Spleen (tissue), 11 donors: ENCODE measurements at regions not wholly inside any gene's neighbourhood (a gene's known extent, or its start where the extent isn't known, plus 50 kb on each side); places are given as distances from the start of the nearest gene placed in this dataset.
A peak's percentile ranks its signal among the peaks of the same experiment; 100 is the strongest.

Source experiments
- DNase-seq: peaks from one replicate; pipeline ENCODE4 v3.0.0-alpha.2; 2020
- H3K27ac ChIP-seq, 8 donors: fragments of 200-600 bp; sonication (generic) in 7 of 8; 1 replicate in 4 of 8; 2 replicates in 4 of 8; pipeline versions ENCODE4 v1.5.0 to v1.8.0; 2016 to 2021; ENCODE audit warnings: inconsistent platforms in 4 of 8, mild to moderate bottlenecking in 4 of 8, moderate library complexity in 1 of 8
- H3K27me3 ChIP-seq, 7 donors: fragments of 200-600 bp; sonication (generic) in 6 of 7; replicated peaks in 1 of 7; 1 replicate in 4 of 7; 2 replicates in 3 of 7; pipeline versions ENCODE4 v1.5.0 to v1.8.0; 2016 to 2021; ENCODE audit warnings: inconsistent platforms in 3 of 7, mild to moderate bottlenecking in 1 of 7
- H3K36me3 ChIP-seq, 6 donors: fragments of 200-600 bp; sonication (generic) in 5 of 6; 1 replicate in 4 of 6; 2 replicates in 2 of 6; pipeline versions ENCODE4 v1.5.0 to v1.8.0; 2016 to 2021; ENCODE audit warnings: inconsistent platforms in 2 of 6
- H3K4me1 ChIP-seq, 6 donors: fragments of 200-600 bp; sonication (generic) in 5 of 6; 1 replicate in 3 of 6; 2 replicates in 3 of 6; pipeline versions ENCODE4 v1.5.0 to v1.8.0; 2016 to 2021; ENCODE audit warnings: inconsistent platforms in 3 of 6
- H3K4me3 ChIP-seq, 8 donors: fragments of 200-600 bp; sonication (generic) in 7 of 8; 1 replicate in 4 of 8; 2 replicates in 4 of 8; pipeline versions ENCODE4 v1.5.0 to v1.8.0; 2016 to 2021; ENCODE audit warnings: inconsistent platforms in 4 of 8, mild to moderate bottlenecking in 4 of 8, moderate library complexity in 2 of 8
- H3K9me3 ChIP-seq, 8 donors: fragments of 200-600 bp; sonication (generic) in 7 of 8; 1 replicate in 4 of 8; 2 replicates in 4 of 8; pipeline versions ENCODE4 v1.5.0 to v1.8.0; 2016 to 2021; ENCODE audit warnings: inconsistent platforms in 4 of 8
- POLR2A ChIP-seq, 3 donors: fragments of 450-650 bp; IDR thresholded peaks; one replicate each; pipeline ENCODE4 v1.5.1; 2017; ENCODE audit warnings: antibody characterized with exemption in 3 of 3, mild to moderate bottlenecking in 1 of 3
- POLR2AphosphoS5 ChIP-seq, 3 donors: sonication (generic); formaldehyde crosslinking; IDR thresholded peaks; one replicate each; pipeline ENCODE4 v1.5.1; 2017; ENCODE audit warnings: antibody characterized with exemption in 3 of 3
- WGBS, 5 donors: extraction: QIAGEN DNeasy Blood & Tissue Kit in 3 of 5; methylation state at CpG; one replicate each; pipeline versions ENCODE4 v1.1.5 to v1.1.7; 2013 to 2018; 5-methylcytosine and 5-hydroxymethylcytosine counted together
- intact Hi-C: fragments of 100-400 bp; cut with DNase I; formaldehyde crosslinking; loops from one replicate; pipeline ENCODE4 v1.15.0; 2023; ENCODE audit warnings: low total_unique reads
- TF ChIP-seq, protein P1 (sequence below), 11 experiments: fragments of 200-600 bp in 7 of 11; fragments of 450-650 bp in 4 of 11; sonication (generic) in 4 of 11; IDR thresholded peaks in 8 of 11; conservative IDR thresholded peaks in 3 of 11; 1 replicate in 7 of 11; 2 replicates in 4 of 11; pipeline versions ENCODE4 v1.4.0 to v1.8.0; 2016 to 2021; ENCODE audit warnings: antibody characterized with exemption in 11 of 11, inconsistent platforms in 4 of 11, mild to moderate bottlenecking in 1 of 11
- donor health status: healthy with polysubstance abuse.
- donor health status: DM: no; HTN: no; CAD: no; lungs with moderate emphysema.
- donor health status: DM: no; HTN: no; CAD: no.
- donor health status: Bipolar disorder and iron deficiency.
- donor health status: healthy.
- donor health status: DM: no; HTN: no; CAD: no.
- donor health status: DM: yes; HTN: yes; CAD: no.

DNA sequence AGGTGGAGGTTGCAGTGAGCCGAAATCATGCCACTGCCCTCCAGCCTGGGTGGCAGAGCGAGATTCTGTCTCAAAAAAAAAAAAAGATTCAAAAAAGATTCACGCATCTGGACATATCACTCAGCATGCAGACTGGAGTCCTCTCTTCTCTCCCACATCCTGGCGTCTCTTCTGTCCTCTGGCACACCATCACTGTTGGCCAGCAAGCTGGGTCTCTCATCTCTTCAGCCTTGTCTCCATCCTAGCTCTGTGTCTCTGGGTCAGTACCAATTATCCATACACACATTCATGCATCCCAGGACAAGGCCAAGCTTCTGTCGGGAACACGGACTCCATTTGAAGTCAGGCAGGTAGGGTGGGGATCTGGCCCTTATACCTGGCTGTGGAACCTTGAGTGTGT is 105.5 kb upstream of the MAP1LC3B2 start:
- H3K4me1 ChIP-seq, result peaks cover 0 to 35% (median 9%) of the 10 kb centered on the region in 6 donors
- WGBS, 5 donors, result 95 to 97% (median 96%) methylated on average over 6 of the region's 6 CpGs
- no peak overlapping the region for H3K27ac ChIP-seq
- H3K36me3 ChIP-seq, result no peaks in the 10 kb centered on the region
- no peak overlapping the region for H3K4me3 ChIP-seq
- peaks cover 0 to 5% (median 0%) of the 10 kb centered on the region in 8 donors for H3K9me3 ChIP-seq
- intact Hi-C loops, result no loop called here
- peaks cover 0 to 9% (median 0%) of the 10 kb centered on the region in 7 donors for H3K27me3 ChIP-seq
- TF ChIP-seq, protein P1, sequence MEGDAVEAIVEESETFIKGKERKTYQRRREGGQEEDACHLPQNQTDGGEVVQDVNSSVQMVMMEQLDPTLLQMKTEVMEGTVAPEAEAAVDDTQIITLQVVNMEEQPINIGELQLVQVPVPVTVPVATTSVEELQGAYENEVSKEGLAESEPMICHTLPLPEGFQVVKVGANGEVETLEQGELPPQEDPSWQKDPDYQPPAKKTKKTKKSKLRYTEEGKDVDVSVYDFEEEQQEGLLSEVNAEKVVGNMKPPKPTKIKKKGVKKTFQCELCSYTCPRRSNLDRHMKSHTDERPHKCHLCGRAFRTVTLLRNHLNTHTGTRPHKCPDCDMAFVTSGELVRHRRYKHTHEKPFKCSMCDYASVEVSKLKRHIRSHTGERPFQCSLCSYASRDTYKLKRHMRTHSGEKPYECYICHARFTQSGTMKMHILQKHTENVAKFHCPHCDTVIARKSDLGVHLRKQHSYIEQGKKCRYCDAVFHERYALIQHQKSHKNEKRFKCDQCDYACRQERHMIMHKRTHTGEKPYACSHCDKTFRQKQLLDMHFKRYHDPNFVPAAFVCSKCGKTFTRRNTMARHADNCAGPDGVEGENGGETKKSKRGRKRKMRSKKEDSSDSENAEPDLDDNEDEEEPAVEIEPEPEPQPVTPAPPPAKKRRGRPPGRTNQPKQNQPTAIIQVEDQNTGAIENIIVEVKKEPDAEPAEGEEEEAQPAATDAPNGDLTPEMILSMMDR (IDR thresholded peaks at IDR 0.05 in 8 of 11, conservative IDR thresholded peaks at IDR 0.05 in 3 of 11), result no peak
- TF ChIP-seq POLR2A (IDR thresholded peaks at IDR 0.05) (no peak), POLR2AphosphoS5 (IDR thresholded peaks at IDR 0.05) (no peak)
- peak; percentile 10 for DNase-seq

DNA sequence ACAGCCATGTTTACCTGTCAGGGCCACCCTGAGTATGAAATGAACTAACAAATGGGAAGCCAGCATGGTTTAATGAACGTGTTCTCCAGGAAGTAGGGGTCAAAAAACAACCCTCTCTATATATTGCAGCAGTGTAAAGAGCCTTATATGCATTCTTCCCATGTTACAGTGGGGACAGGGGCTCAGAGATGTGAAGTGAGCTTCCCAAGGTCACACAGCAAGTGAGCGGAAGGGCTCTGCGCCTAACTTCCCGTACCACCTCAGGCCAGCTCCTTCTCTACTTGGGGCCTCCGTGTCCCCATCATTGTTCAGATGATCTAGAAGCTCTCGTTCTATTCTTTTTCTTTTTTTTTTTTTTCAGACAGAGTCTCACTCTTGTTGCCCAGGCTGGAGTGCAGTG is 105.1 kb upstream of the MAP1LC3B2 start:
- Histone ChIP-seq H3K4me3 (no peak overlapping the region), H3K27ac (no peak overlapping the region), H3K36me3 (no peaks in the 10 kb centered on the region), H3K9me3 (peaks cover 0 to 4% (median 0%) of the 10 kb centered on the region in 8 donors), H3K27me3 (peaks cover 0 to 9% (median 0%) of the 10 kb centered on the region in 7 donors), H3K4me1 (peaks cover 0 to 35% (median 9%) of the 10 kb centered on the region in 6 donors)
- DNase-seq, result no peak
- TF ChIP-seq, protein P1 (IDR thresholded peaks at IDR 0.05 in 8 of 11, conservative IDR thresholded peaks at IDR 0.05 in 3 of 11), result no peak
- TF ChIP-seq POLR2AphosphoS5 (IDR thresholded peaks at IDR 0.05) (no peak), POLR2A (IDR thresholded peaks at IDR 0.05) (no peak)
- WGBS, 5 donors, result 70 to 78% (median 77%) methylated on average over 6 of the region's 6 CpGs
- intact Hi-C loops, result no loop called here

DNA sequence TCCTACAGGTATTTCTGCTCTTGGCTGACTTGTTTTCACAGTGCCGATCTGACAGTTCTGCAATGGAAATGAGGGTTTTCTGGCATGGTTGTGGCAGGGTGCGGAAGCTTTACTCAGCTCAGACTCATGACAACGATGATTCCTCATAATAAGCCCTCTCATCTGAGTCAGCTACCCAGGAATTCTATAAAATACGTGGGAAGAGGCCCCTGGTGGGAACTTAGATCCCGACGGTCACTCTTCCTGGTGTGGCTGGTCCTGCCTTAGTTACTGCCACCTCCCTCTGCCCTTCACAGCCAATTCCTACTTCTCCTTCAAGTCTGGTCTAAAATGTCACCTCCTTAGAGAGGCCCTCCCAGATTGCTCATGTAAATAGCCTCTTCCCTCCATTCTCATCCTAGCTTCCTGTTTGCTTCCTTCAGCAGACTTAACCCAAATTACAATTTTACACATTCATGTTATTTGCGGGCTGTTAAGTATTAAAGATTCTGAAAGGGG is 104.2 kb upstream of the MAP1LC3B2 start:
- TF ChIP-seq POLR2A (IDR thresholded peaks at IDR 0.05) (no peak), POLR2AphosphoS5 (IDR thresholded peaks at IDR 0.05) (no peak)
- TF ChIP-seq, protein P1 (IDR thresholded peaks at IDR 0.05 in 8 of 11, conservative IDR thresholded peaks at IDR 0.05 in 3 of 11), result no peak
- intact Hi-C loops, result no loop called here
- DNase-seq, result no peak
- Histone ChIP-seq H3K4me3 (no peak overlapping the region), H3K36me3 (no peaks in the 10 kb centered on the region), H3K4me1 (peaks cover 0 to 35% (median 9%) of the 10 kb centered on the region in 6 donors), H3K9me3 (no peaks in the 10 kb centered on the region), H3K27ac (peak overlapping the region in 5 of 8 donors; percentile 59 to 65 (median 59)), H3K27me3 (peaks cover 0 to 9% (median 0%) of the 10 kb centered on the region in 7 donors)
- 60 to 73% (median 68%) methylated on average over 7 of the region's 7 CpGs for WGBS, 5 donors

- H3K4me1 ChIP-seq, result peaks cover 0 to 35% (median 9%) of the 10 kb centered on the region in 6 donors
- H3K4me3 ChIP-seq, result no peak overlapping the region
- intact Hi-C loops, result no loop called here
- no peaks in the 10 kb centered on the region for H3K9me3 ChIP-seq
- peak; percentile 24 for DNase-seq
- H3K36me3 ChIP-seq, result no peaks in the 10 kb centered on the region
- H3K27me3 ChIP-seq, result peaks cover 0 to 9% (median 0%) of the 10 kb centered on the region in 7 donors
- TF ChIP-seq POLR2AphosphoS5 (IDR thresholded peaks at IDR 0.05) (peak in 1 of 3 donors; percentile 4), POLR2A (IDR thresholded peaks at IDR 0.05) (no peak)
- 33 to 55% (median 49%) methylated on average over 17 of the region's 17 CpGs for WGBS, 5 donors
- H3K27ac ChIP-seq, result peak overlapping the region in 7 of 8 donors; percentile 9 to 65 (median 59)
Observed at GRCh38 chr12:116455540-116456329, 103.4 kb upstream of the MAP1LC3B2 start.
